GM23248 (cell line): ENCODE measurements at regions not wholly inside any gene's neighbourhood (a gene's known extent, or its start where the extent isn't known, plus 50 kb on each side); places are given as distances from the start of the nearest gene placed in this dataset.

Experiments
- DNase-seq: peaks from one replicate; pipeline ENCODE4 v3.0.0-alpha.2; 2015
- H2AFZ ChIP-seq: fragments of 200-600 bp; sonication (generic); 2 replicates; pipeline ENCODE4 v1.6.1; 2016; ENCODE audit warnings: antibody characterized with exemption
- H3F3A ChIP-seq: fragments of 200-600 bp; sonication (generic); 2 replicates; pipeline ENCODE4 v1.6.1; 2016; ENCODE audit warnings: mild to moderate bottlenecking, antibody characterized with exemption, mixed run types; ENCODE audit not compliant: insufficient read depth
- H3K27ac ChIP-seq: fragments of 200-600 bp; sonication (generic); 2 replicates; pipeline ENCODE4 v1.5.1; 2016; ENCODE audit warnings: mild to moderate bottlenecking
- H3K27me3 ChIP-seq: fragments of 200-600 bp; sonication (generic); replicated peaks from 2 replicates; pipeline ENCODE4 v1.6.1; 2016; ENCODE audit warnings: mild to moderate bottlenecking; ENCODE audit not compliant: insufficient read depth
- H3K36me3 ChIP-seq: fragments of 200-600 bp; sonication (generic); 2 replicates; pipeline ENCODE4 v1.6.1; 2016; ENCODE audit warnings: low read depth, mild to moderate bottlenecking
- H3K4me1 ChIP-seq: fragments of 200-600 bp; sonication (generic); 2 replicates; pipeline ENCODE4 v1.6.1; 2016; ENCODE audit warnings: mild to moderate bottlenecking; ENCODE audit not compliant: insufficient read depth
- H3K4me2 ChIP-seq: fragments of 200-600 bp; sonication (generic); one replicate; pipeline ENCODE4 v1.6.1; 2016; ENCODE audit warnings: mild to moderate bottlenecking; ENCODE audit not compliant: unreplicated experiment
- H3K4me3 ChIP-seq: fragments of 200-600 bp; sonication (generic); 2 replicates; pipeline ENCODE4 v1.5.1; 2016; ENCODE audit warnings: mild to moderate bottlenecking
- H3K79me2 ChIP-seq: fragments of 200-600 bp; sonication (generic); 2 replicates; pipeline ENCODE4 v1.6.1; 2016; ENCODE audit warnings: mild to moderate bottlenecking; ENCODE audit not compliant: insufficient read depth
- H3K9ac ChIP-seq: fragments of 200-600 bp; sonication (generic); 2 replicates; pipeline ENCODE4 v1.6.1; 2016; ENCODE audit warnings: mild to moderate bottlenecking
- H3K9me2 ChIP-seq: fragments of 200-600 bp; sonication (generic); 2 replicates; pipeline ENCODE4 v1.6.1; 2016; ENCODE audit warnings: mixed run types, mild to moderate bottlenecking, moderate library complexity; ENCODE audit not compliant: insufficient read depth
- H3K9me3 ChIP-seq: fragments of 200-600 bp; sonication (generic); one replicate; pipeline ENCODE4 v1.6.1; 2017; ENCODE audit warnings: low read depth
- H4K20me1 ChIP-seq: fragments of 200-600 bp; sonication (generic); 2 replicates; pipeline ENCODE4 v1.6.0; 2016; ENCODE audit not compliant: insufficient read depth
- EZH2 ChIP-seq: fragments of 200-600 bp; sonication (generic); IDR thresholded peaks from 2 replicates; pipeline ENCODE4 v1.6.1; 2018; ENCODE audit warnings: antibody characterized with exemption, mild to moderate bottlenecking; ENCODE audit not compliant: insufficient read depth, poor library complexity, severe bottlenecking
- EZH2phosphoT487 ChIP-seq: fragments of 200-600 bp; sonication (generic); IDR thresholded peaks from 2 replicates; pipeline ENCODE4 v1.6.1; 2018; ENCODE audit warnings: antibody characterized with exemption, moderate library complexity, mild to moderate bottlenecking, low read depth; ENCODE audit not compliant: insufficient read depth
- WGBS, 2 experiments: methylation state at CpG; one replicate each; pipeline ENCODE4 v1.1.6; 2015 to 2017; ENCODE audit warnings: low lambda C conversion rate in 2 of 2, low coverage in 1 of 2; ENCODE audit errors: missing lambda C conversion rate in 2 of 2; 5-methylcytosine and 5-hydroxymethylcytosine counted together
- in situ Hi-C: fragments of 300-500 bp; cut with MboI; formaldehyde crosslinking; loops from 2 replicates; pipeline ENCODE4 v1.15.0; 2020

DNA sequence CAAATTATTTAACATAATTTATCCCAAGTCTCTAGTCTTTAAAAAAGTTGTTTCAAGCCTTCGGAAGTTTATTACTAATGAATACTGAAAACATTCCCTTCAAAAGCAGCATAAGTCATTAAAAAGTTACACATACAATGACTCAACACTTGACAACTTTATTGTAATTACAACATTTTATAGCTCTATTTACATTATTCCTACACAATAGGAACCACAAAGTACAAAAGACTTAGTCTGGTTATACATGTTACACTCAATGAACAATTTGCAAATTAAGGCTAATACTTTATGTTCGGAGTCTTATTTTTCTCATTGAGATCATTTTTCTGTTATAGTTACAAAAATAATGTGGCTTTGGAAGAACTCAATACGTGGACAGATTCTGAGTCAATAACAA, 114.4 kb upstream of the POF1B start:
- no peaks in the 10 kb centered on the region for H3K79me2 ChIP-seq
- H3K27ac ChIP-seq = no peak overlapping the region
- H3K4me2 ChIP-seq = no peak overlapping the region
- no peak overlapping the region for H3K9ac ChIP-seq
- no peaks in the 10 kb centered on the region for H3K27me3 ChIP-seq
- H3K4me3 ChIP-seq = no peak overlapping the region
- no peaks in the 10 kb centered on the region for H4K20me1 ChIP-seq
- no peaks in the 10 kb centered on the region for H3K9me2 ChIP-seq
- no peaks in the 10 kb centered on the region for H3K4me1 ChIP-seq
- H3F3A ChIP-seq = no peaks in the 10 kb centered on the region
- WGBS, 2 experiments = 22 to 23% methylated on average over 3 of the region's 3 CpGs
- H2AFZ ChIP-seq = no peak overlapping the region
- DNase-seq = no peak
- no peaks in the 10 kb centered on the region for H3K9me3 ChIP-seq
- TF ChIP-seq EZH2phosphoT487 = no peak
- no peak for TF ChIP-seq EZH2
- H3K36me3 ChIP-seq = no peaks in the 10 kb centered on the region
- in situ Hi-C loops = no loop called here

DNA sequence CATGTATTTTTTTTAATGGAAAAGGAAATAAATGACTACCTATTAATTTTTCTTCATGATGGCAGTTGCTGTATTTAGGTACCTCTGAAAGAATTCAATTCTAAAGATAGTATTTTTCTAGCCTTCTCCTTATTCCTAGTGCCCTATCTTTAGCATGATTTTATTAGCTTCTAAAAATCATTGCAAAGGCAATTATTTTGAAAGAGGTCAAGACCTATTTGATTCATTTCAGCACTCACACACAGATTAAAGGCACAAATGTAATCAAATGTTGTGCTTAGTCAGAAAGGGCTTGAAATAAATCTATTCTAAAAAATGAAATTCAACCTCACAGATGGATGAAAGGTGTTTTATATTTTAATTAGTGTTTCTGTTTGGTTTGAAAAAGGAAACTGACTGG, 74.8 kb upstream of the POF1B start:
- no peaks in the 10 kb centered on the region for H3K27me3 ChIP-seq
- no peaks in the 10 kb centered on the region for H4K20me1 ChIP-seq
- DNase-seq = no peak
- no peak overlapping the region for H3K4me2 ChIP-seq
- H3K9me3 ChIP-seq = no peaks in the 10 kb centered on the region
- no peak overlapping the region for H3K27ac ChIP-seq
- in situ Hi-C loops = no loop called here
- no peaks in the 10 kb centered on the region for H3K4me1 ChIP-seq
- TF ChIP-seq EZH2phosphoT487 (no peak), EZH2 (no peak)
- no peaks in the 10 kb centered on the region for H3F3A ChIP-seq
- no peak overlapping the region for H3K9ac ChIP-seq
- H3K36me3 ChIP-seq = no peaks in the 10 kb centered on the region
- no peaks in the 10 kb centered on the region for H3K79me2 ChIP-seq
- H3K4me3 ChIP-seq = no peak overlapping the region
- H3K9me2 ChIP-seq = no peaks in the 10 kb centered on the region
- H2AFZ ChIP-seq = no peak overlapping the region

DNA sequence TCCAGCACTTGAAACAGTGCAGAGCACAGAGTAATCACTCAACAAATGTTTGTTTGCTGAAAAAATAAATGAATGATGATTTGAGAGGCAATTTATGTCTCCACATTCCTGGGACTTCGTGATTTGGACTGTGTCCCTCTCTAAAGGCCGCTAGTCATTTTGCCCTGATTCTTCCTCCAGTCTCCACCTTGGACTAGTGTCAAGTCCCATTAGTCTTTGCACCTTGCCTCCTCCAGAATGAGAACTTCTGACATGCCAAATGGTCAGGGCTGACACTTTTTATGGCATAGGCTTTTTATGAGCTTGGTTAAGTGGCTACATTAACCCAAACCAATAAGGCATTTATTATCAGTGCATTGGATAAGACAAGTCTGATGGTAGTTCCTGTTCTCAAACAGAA, 65.1 kb upstream of the POF1B start:
- Histone ChIP-seq H3K4me2 (no peak overlapping the region), H4K20me1 (no peaks in the 10 kb centered on the region), H3K4me1 (no peaks in the 10 kb centered on the region), H3K4me3 (no peak overlapping the region), H3K9ac (no peak overlapping the region), H3K9me3 (no peaks in the 10 kb centered on the region), H3F3A (no peaks in the 10 kb centered on the region), H3K79me2 (no peaks in the 10 kb centered on the region), H3K9me2 (no peaks in the 10 kb centered on the region), H2AFZ (no peak overlapping the region), H3K27me3 (no peaks in the 10 kb centered on the region), H3K36me3 (no peaks in the 10 kb centered on the region), H3K27ac (no peak overlapping the region)
- in situ Hi-C loops = no loop called here
- TF ChIP-seq EZH2phosphoT487 = no peak
- no peak for TF ChIP-seq EZH2
- DNase-seq = no peak
- 13 to 18% methylated on average over 2 of the region's 2 CpGs for WGBS, 2 experiments
